ENCODE measurements at regions not wholly inside any gene's neighbourhood (a gene's known extent, or its start where the extent isn't known, plus 50 kb on each side); places are given as distances from the start of the nearest gene placed in this dataset.
"Not testable (repeated sequence)": the region's sequence is repeated elsewhere in the genome, so short reads cannot be mapped to it uniquely, and the experiment has no call there.

- no peak for DNase-seq (ENCODE audit: low read depth, low spot score)
Observed at GRCh38 chr22:22977479-22978200, 90.0 kb downstream of the IGLL5 start.

GRCh38 chr22:22978637-22979036 is 91.0 kb downstream of the IGLL5 start:
- DNase-seq (ENCODE audit: low read depth, low spot score), result no peak

- no peak for DNase-seq (ENCODE audit: low read depth, low spot score)
Observed at GRCh38 chr22:22979121-22979724, 91.1 kb upstream of the GNAZ start.

GRCh38 chr22:22979954-22980353 is 90.4 kb upstream of the GNAZ start:
- no peak for DNase-seq (ENCODE audit: low read depth, low spot score)

- no peak for DNase-seq (ENCODE audit: low read depth, low spot score)
Observed at GRCh38 chr22:22981670-22982571, 88.4 kb upstream of the GNAZ start.

- no peak for DNase-seq (ENCODE audit: low read depth, low spot score)
Observed at GRCh38 chr22:22982616-22983015, 87.7 kb upstream of the GNAZ start.

GRCh38 chr22:22983123-22983522 is 87.2 kb upstream of the GNAZ start:
- DNase-seq (ENCODE audit: low read depth, low spot score), result no peak

GRCh38 chr22:22983816-22984215 is 86.5 kb upstream of the GNAZ start:
- no peak for DNase-seq (ENCODE audit: low read depth, low spot score)

GRCh38 chr22:22984967-22985366 is 85.4 kb upstream of the GNAZ start:
- DNase-seq (ENCODE audit: low read depth, low spot score), result no peak

- no peak for DNase-seq (ENCODE audit: low read depth, low spot score)
Observed at GRCh38 chr22:22986008-22986407, 84.3 kb upstream of the GNAZ start.

- no peak for DNase-seq (ENCODE audit: low read depth, low spot score)
Observed at GRCh38 chr22:22986640-22987039, 83.7 kb upstream of the GNAZ start.

GRCh38 chr22:22988150-22988549 is 82.2 kb upstream of the GNAZ start:
- no peak for DNase-seq (ENCODE audit: low read depth, low spot score)

GRCh38 chr22:22988785-22989184 is 81.5 kb upstream of the GNAZ start:
- no peak for DNase-seq (ENCODE audit: low read depth, low spot score)

- DNase-seq (ENCODE audit: low read depth, low spot score), result no peak
Observed at GRCh38 chr22:22989856-22990255, 80.5 kb upstream of the GNAZ start.

GRCh38 chr22:22990711-22991505 is 79.4 kb upstream of the GNAZ start:
- DNase-seq (ENCODE audit: low read depth, low spot score), result not testable (repeated sequence)

GRCh38 chr22:22992474-22992873 is 77.8 kb upstream of the GNAZ start:
- DNase-seq (ENCODE audit: low read depth, low spot score), result no peak

- no peak for DNase-seq (ENCODE audit: low read depth, low spot score)
Observed at GRCh38 chr22:22993184-22993583, 77.1 kb upstream of the GNAZ start.

GRCh38 chr22:22995166-22995565 is 75.2 kb upstream of the GNAZ start:
- no peak for DNase-seq (ENCODE audit: low read depth, low spot score)

GRCh38 chr22:22996511-22997261 is 73.6 kb upstream of the GNAZ start:
- DNase-seq (ENCODE audit: low read depth, low spot score), result no peak

GRCh38 chr22:22997262-22997898 is 72.9 kb upstream of the GNAZ start:
- no peak for DNase-seq (ENCODE audit: low read depth, low spot score)

Measured in astrocyte of the hippocampus (primary cell).